Prostate gland (tissue), 2 donors: ENCODE measurements at regions not wholly inside any gene's neighbourhood (a gene's known extent, or its start where the extent isn't known, plus 50 kb on each side); places are given as distances from the start of the nearest gene placed in this dataset.

ENCODE experiments used
- DNase-seq: peaks from one replicate; pipeline ENCODE4 v3.0.0-alpha.2; 2019; ENCODE audit warnings: low spot score
- H3K27ac ChIP-seq, 2 donors: fragments of 200-600 bp; sonication (generic); 2 replicates each; pipeline ENCODE4 v1.5.1; 2017 to 2019
- H3K27me3 ChIP-seq: fragments of 200-600 bp; sonication (generic); replicated peaks from 2 replicates; pipeline ENCODE4 v1.5.1; 2019; ENCODE audit not compliant: insufficient read depth
- H3K36me3 ChIP-seq, 2 donors: fragments of 200-600 bp; sonication (generic); 1 replicate in 1 of 2; 2 replicates in 1 of 2; pipeline versions ENCODE4 v1.5.1 to v1.8.1; 2017 to 2019
- H3K4me1 ChIP-seq: fragments of 200-600 bp; sonication (generic); replicated peaks from 2 replicates; pipeline ENCODE4 v1.5.1; 2019
- H3K4me3 ChIP-seq, 2 donors: fragments of 200-600 bp; sonication (generic); 2 replicates each; pipeline ENCODE4 v1.5.1; 2017 to 2019
- H3K9me3 ChIP-seq: fragments of 200-600 bp; sonication (generic); 2 replicates; pipeline ENCODE4 v1.5.1; 2017
- CTCF ChIP-seq, 4 experiments: fragments of 200-600 bp in 2 of 4; fragments of 450-650 bp in 2 of 4; sonication (generic) in 2 of 4; IDR thresholded peaks; 1 replicate in 3 of 4; 2 replicates in 1 of 4; pipeline ENCODE4 v1.5.1; 2016 to 2019; ENCODE audit warnings: antibody characterized with exemption in 4 of 4, mild to moderate bottlenecking in 2 of 4, moderate library complexity in 2 of 4
- POLR2A ChIP-seq: fragments of 450-650 bp; IDR thresholded peaks from one replicate; pipeline ENCODE4 v1.6.1; 2016; ENCODE audit warnings: antibody characterized with exemption, mild to moderate bottlenecking
- POLR2AphosphoS5 ChIP-seq: sonication (generic); formaldehyde crosslinking; IDR thresholded peaks from one replicate; pipeline ENCODE4 v1.6.1; 2017; ENCODE audit warnings: antibody characterized with exemption
- WGBS: methylation state at CpG from one replicate; pipeline ENCODE4 v1.1.5; 2018; 5-methylcytosine and 5-hydroxymethylcytosine counted together
- intact Hi-C: fragments of 100-400 bp; cut with DNase I; formaldehyde crosslinking; loops from one replicate; pipeline ENCODE4 v1.14.2; 2022

- no peak for TF ChIP-seq POLR2A
- no peak for TF ChIP-seq CTCF (IDR thresholded peaks at IDR 0.05)
- TF ChIP-seq POLR2AphosphoS5, result no peak
- no peak for DNase-seq
- Histone ChIP-seq H3K9me3 (no peaks in the 10 kb centered on the region), H3K36me3 (no peaks in the 10 kb centered on the region), H3K4me3 (no peak overlapping the region), H3K27ac (no peak overlapping the region), H3K27me3 (no peaks in the 10 kb centered on the region), H3K4me1 (no peaks in the 10 kb centered on the region)
- intact Hi-C loops, result no loop called here
- 86% methylated on average over 7 of the region's 7 CpGs for WGBS
Measured at GRCh38 chr1:217921126-217921904, 290.2 kb downstream of the SPATA17 start.

GRCh38 chr1:217924924-217925323 is 293.8 kb downstream of the SPATA17 start:
- intact Hi-C loops, result no loop called here
- 9% methylated on average over 36 of the region's 36 CpGs for WGBS
- TF ChIP-seq POLR2AphosphoS5, result no peak
- no peak for TF ChIP-seq CTCF (IDR thresholded peaks at IDR 0.05)
- no peak for TF ChIP-seq POLR2A

GRCh38 chr1:217929213-217929885 is 298.2 kb downstream of the SPATA17 start:
- Histone ChIP-seq H3K4me3 (no peak overlapping the region), H3K36me3 (no peaks in the 10 kb centered on the region), H3K9me3 (no peaks in the 10 kb centered on the region), H3K27me3 (no peaks in the 10 kb centered on the region), H3K4me1 (no peaks in the 10 kb centered on the region), H3K27ac (no peak overlapping the region)
- no peak for TF ChIP-seq CTCF (IDR thresholded peaks at IDR 0.05)
- no peak for TF ChIP-seq POLR2AphosphoS5
- TF ChIP-seq POLR2A, result no peak
- DNase-seq, result no peak
- WGBS, result 80% methylated on average over 10 of the region's 10 CpGs
- intact Hi-C loops, result no loop called here

More at GRCh38 chr1:217924924-217925323, 293.8 kb downstream of the SPATA17 start:
- Histone ChIP-seq H3K27me3 (no peaks in the 10 kb centered on the region), H3K9me3 (no peaks in the 10 kb centered on the region), H3K27ac (no peak overlapping the region), H3K4me3 (no peak overlapping the region), H3K36me3 (no peaks in the 10 kb centered on the region), H3K4me1 (no peaks in the 10 kb centered on the region)
- DNase-seq, result no peak

- intact Hi-C loops, result no loop called here
- WGBS, result 63% methylated on average over 5 of the region's 5 CpGs
Measured at GRCh38 chr1:217943361-217943760, 312.2 kb downstream of the SPATA17 start.

More at GRCh38 chr1:217943361-217943760, 312.2 kb downstream of the SPATA17 start:
- DNase-seq, result no peak
- TF ChIP-seq CTCF (IDR thresholded peaks at IDR 0.05) (no peak), POLR2A (no peak), POLR2AphosphoS5 (no peak)
- Histone ChIP-seq H3K9me3 (no peaks in the 10 kb centered on the region), H3K4me3 (no peak overlapping the region), H3K36me3 (no peaks in the 10 kb centered on the region), H3K27me3 (no peaks in the 10 kb centered on the region), H3K4me1 (no peaks in the 10 kb centered on the region), H3K27ac (no peak overlapping the region)
